Heart right ventricle (tissue), 16 donors: ENCODE measurements at regions not wholly inside any gene's neighbourhood (a gene's known extent, or its start where the extent isn't known, plus 50 kb on each side); places are given as distances from the start of the nearest gene placed in this dataset.

ENCODE experiments used
- ATAC-seq, 8 donors: fragments of 200-7000 bp; cut with Tn5 transposase; one replicate each; pipeline ENCODE4 v1.9.1; 2020; ENCODE audit warnings: mild to moderate bottlenecking in 8 of 8, moderate library complexity in 8 of 8, moderate number of reproducible peaks in 1 of 8
- DNase-seq, 2 donors: peaks; one replicate each; pipeline ENCODE4 v3.0.0-alpha.2; 2020
- H3K27ac ChIP-seq, 10 donors: fragments of 200-600 bp; sonication (generic) in 2 of 10; one replicate each; pipeline versions ENCODE4 v1.5.0 to v1.8.0; 2020 to 2022; ENCODE audit warnings: mild to moderate bottlenecking in 3 of 10
- H3K27me3 ChIP-seq, 7 donors: fragments of 200-600 bp; one replicate each; pipeline ENCODE4 v1.8.0; 2021 to 2022; ENCODE audit warnings: mild to moderate bottlenecking in 2 of 7
- H3K36me3 ChIP-seq, 9 donors: fragments of 200-600 bp; sonication (generic) in 1 of 9; one replicate each; pipeline versions ENCODE4 v1.5.0 to v1.8.0; 2020 to 2022; ENCODE audit warnings: mild to moderate bottlenecking in 2 of 9
- H3K4me1 ChIP-seq, 9 donors: fragments of 200-600 bp; sonication (generic) in 1 of 9; one replicate each; pipeline versions ENCODE4 v1.5.0 to v1.8.0; 2020 to 2022; ENCODE audit warnings: mild to moderate bottlenecking in 4 of 9
- H3K4me3 ChIP-seq, 10 donors: fragments of 200-600 bp; sonication (generic) in 2 of 10; one replicate each; pipeline versions ENCODE4 v1.5.0 to v1.8.0; 2020 to 2022; ENCODE audit warnings: mild to moderate bottlenecking in 7 of 10, moderate library complexity in 2 of 10
- H3K9me3 ChIP-seq, 11 donors: fragments of 200-600 bp in 10 of 11; sonication (generic) in 2 of 11; one replicate each; pipeline versions ENCODE4 v1.5.0 to v1.8.0; 2013 to 2022; ENCODE audit warnings: mild to moderate bottlenecking in 2 of 11, control low read depth in 1 of 11, moderate library complexity in 1 of 11
- WGBS, 2 donors: extraction: QIAGEN DNeasy Blood & Tissue Kit; methylation state at CpG; one replicate each; pipeline ENCODE4 v1.1.7; 2013; ENCODE audit warnings: inconsistent platforms in 1 of 2; 5-methylcytosine and 5-hydroxymethylcytosine counted together
- intact Hi-C, 10 donors: fragments of 100-400 bp; cut with DNase I; formaldehyde crosslinking; loops; one replicate each; pipeline versions ENCODE4 v1.11.1 to v1.14.2; 2022
- TF ChIP-seq, protein P1 (sequence below), 9 donors: fragments of 200-600 bp; sonication (generic) in 2 of 9; IDR thresholded peaks; one replicate each; pipeline versions ENCODE4 v1.5.0 to v1.8.0; 2021 to 2022; ENCODE audit warnings: antibody characterized with exemption in 9 of 9, mild to moderate bottlenecking in 5 of 9, moderate library complexity in 1 of 9
- donor health status: Arrhythmogenic right ventricular cardiomyopathy.
- donor health status: ischemic (EF 13 %, LVEDD 7.1; RV severe dilation, severe dysfunction).
- donor health status: healthy with polysubstance abuse.
- donor health status: DM: no; HTN: yes; CAD: no.
- donor health status: DM: no; HTN: no; CAD: no.
- donor health status: ischemic (EF 25% LVEDD 6.9; RV normal size, moderate dysfunction).
- donor health status: ischemic (EF 25% LVEDD 5.7; RV mildly dilated, moderate dysfunction).
- donor health status: healthy.
- donor health status: DM: yes; HTN: yes; CAD: no.
- donor health status: Ischemic cardiomyopathy.
- donor health status: ischemic (EF 35%, LVEDD 5.7; RV mildly dilated, moderate dysfunction).
- donor health status: nonischemic (EF 11% LVEDD 7.7; RV severe dilation, severe dysfunction).
- donor health status: DM: yes; HTN: yes; CAD: no.
- donor health status: PGD.
- donor health status: ischemic (EF 29% LVEDD 5.4; RV normal size, mild dysfunction).
- donor health status: nonischemic (EF 23%, LVEDD 6.1; RV moderate dilation, normal function).

GRCh38 chr11:88231894-88232482 lies 56.7 kb upstream of the RAB38 start:
- TF ChIP-seq, protein P1, sequence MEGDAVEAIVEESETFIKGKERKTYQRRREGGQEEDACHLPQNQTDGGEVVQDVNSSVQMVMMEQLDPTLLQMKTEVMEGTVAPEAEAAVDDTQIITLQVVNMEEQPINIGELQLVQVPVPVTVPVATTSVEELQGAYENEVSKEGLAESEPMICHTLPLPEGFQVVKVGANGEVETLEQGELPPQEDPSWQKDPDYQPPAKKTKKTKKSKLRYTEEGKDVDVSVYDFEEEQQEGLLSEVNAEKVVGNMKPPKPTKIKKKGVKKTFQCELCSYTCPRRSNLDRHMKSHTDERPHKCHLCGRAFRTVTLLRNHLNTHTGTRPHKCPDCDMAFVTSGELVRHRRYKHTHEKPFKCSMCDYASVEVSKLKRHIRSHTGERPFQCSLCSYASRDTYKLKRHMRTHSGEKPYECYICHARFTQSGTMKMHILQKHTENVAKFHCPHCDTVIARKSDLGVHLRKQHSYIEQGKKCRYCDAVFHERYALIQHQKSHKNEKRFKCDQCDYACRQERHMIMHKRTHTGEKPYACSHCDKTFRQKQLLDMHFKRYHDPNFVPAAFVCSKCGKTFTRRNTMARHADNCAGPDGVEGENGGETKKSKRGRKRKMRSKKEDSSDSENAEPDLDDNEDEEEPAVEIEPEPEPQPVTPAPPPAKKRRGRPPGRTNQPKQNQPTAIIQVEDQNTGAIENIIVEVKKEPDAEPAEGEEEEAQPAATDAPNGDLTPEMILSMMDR (IDR thresholded peaks at IDR 0.05): peak in 8 of 9 donors; percentile 18 to 60 (median 51)
- ATAC-seq (peak in 1 of 8 donors; percentile 55), DNase-seq (no peak)
- Histone ChIP-seq H3K4me1 (no peaks in the 10 kb centered on the region), H3K27me3 (no peaks in the 10 kb centered on the region), H3K9me3 (peaks cover 0 to 36% (median 22%) of the 10 kb centered on the region in 11 donors), H3K27ac (no peak overlapping the region), H3K36me3 (no peaks in the 10 kb centered on the region), H3K4me3 (no peak overlapping the region)
- 38 to 46% methylated on average over 5 of the region's 5 CpGs for WGBS, 2 donors
- intact Hi-C loops: loop anchor here in 6 of 10 donors (5.0 to 10.0 kb wide), 2 partner anchors 310 to 313 kb away; no protein-coding TSS in a partner anchor

DNA sequence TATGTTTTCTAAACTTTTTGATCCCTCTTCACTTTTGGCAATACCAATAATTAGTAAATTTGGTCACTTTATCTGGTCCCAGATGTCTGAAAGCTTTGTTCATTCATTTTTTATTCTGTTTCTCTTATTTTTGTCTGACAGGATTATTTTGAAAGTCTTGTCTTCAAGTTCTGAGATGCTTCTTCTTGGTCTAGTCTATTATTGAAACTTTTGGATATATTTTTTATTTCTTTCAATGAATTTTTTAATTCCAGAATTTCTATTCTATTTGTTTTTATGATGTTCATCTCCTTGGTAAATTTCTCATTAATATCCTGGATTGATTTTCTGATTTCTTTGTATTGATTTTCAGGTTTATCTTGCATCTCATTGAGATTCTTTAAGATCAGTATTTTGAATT lies 54.1 kb upstream of the RAB38 start:
- intact Hi-C loops: no loop called here
- Histone ChIP-seq H3K27me3 (no peaks in the 10 kb centered on the region), H3K4me1 (no peaks in the 10 kb centered on the region), H3K27ac (no peak overlapping the region), H3K9me3 (peaks cover 0 to 61% (median 30%) of the 10 kb centered on the region in 11 donors), H3K4me3 (no peak overlapping the region), H3K36me3 (no peaks in the 10 kb centered on the region)
- ATAC-seq (no peak), DNase-seq (no peak)
- TF ChIP-seq, protein P1 (IDR thresholded peaks at IDR 0.05): no peak
